ENCODE measurements at regions not wholly inside any gene's neighbourhood (a gene's known extent, or its start where the extent isn't known, plus 50 kb on each side); places are given as distances from the start of the nearest gene placed in this dataset.
A peak's percentile ranks its signal among the peaks of the same experiment; 100 is the strongest.

- DNase-seq (ENCODE audit: low read depth): no peak
These were observed 490.7 kb upstream of the SULF2 start for GRCh38 chr20:48276021-48276342.

- no peak for DNase-seq (ENCODE audit: low read depth)
These were observed 490.2 kb upstream of the SULF2 start for GRCh38 chr20:48275286-48276020.

GRCh38 chr20:48273843-48274242 lies 488.6 kb upstream of the SULF2 start:
- no peak for DNase-seq (ENCODE audit: low read depth)

- no peak for DNase-seq (ENCODE audit: low read depth)
These were observed 485.6 kb upstream of the SULF2 start for GRCh38 chr20:48270885-48271284.

- DNase-seq (ENCODE audit: low read depth): no peak
These were observed 482.8 kb upstream of the SULF2 start for GRCh38 chr20:48267860-48268633.

- no peak for DNase-seq (ENCODE audit: low read depth)
These were observed 481.3 kb upstream of the SULF2 start for GRCh38 chr20:48266571-48266970.

- no peak for DNase-seq (ENCODE audit: low read depth)
These were observed 480.5 kb upstream of the SULF2 start for GRCh38 chr20:48265791-48266190.

GRCh38 chr20:48262955-48263354 lies 477.7 kb upstream of the SULF2 start:
- no peak for DNase-seq (ENCODE audit: low read depth)

- DNase-seq (ENCODE audit: low read depth): no peak
These were observed 477.2 kb upstream of the SULF2 start for GRCh38 chr20:48262466-48262865.

- DNase-seq (ENCODE audit: low read depth): no peak
These were observed 476.2 kb upstream of the SULF2 start for GRCh38 chr20:48261398-48261910.

GRCh38 chr20:48260129-48260756 lies 475.0 kb upstream of the SULF2 start:
- DNase-seq (ENCODE audit: low read depth): no peak

- no peak for DNase-seq (ENCODE audit: low read depth)
These were observed 474.2 kb upstream of the SULF2 start for GRCh38 chr20:48259456-48259855.

GRCh38 chr20:48257833-48258232 lies 472.6 kb upstream of the SULF2 start:
- no peak for DNase-seq (ENCODE audit: low read depth)

GRCh38 chr20:48247961-48248360 lies 462.7 kb upstream of the SULF2 start:
- no peak for DNase-seq (ENCODE audit: low read depth)

GRCh38 chr20:48246061-48246790 lies 460.9 kb upstream of the SULF2 start:
- DNase-seq (ENCODE audit: low read depth): no peak

GRCh38 chr20:48242623-48243022 lies 457.3 kb upstream of the SULF2 start:
- DNase-seq (ENCODE audit: low read depth): no peak

- no peak for DNase-seq (ENCODE audit: low read depth)
These were observed 456.2 kb upstream of the SULF2 start for GRCh38 chr20:48241482-48241881.

GRCh38 chr20:48238781-48239180 lies 453.5 kb upstream of the SULF2 start:
- DNase-seq (ENCODE audit: low read depth): peak; percentile 10

- peak; percentile 26 for DNase-seq (ENCODE audit: low read depth)
These were observed 453.0 kb upstream of the SULF2 start for GRCh38 chr20:48238326-48238725.

GRCh38 chr20:48236000-48236970 lies 451.0 kb upstream of the SULF2 start:
- no peak for DNase-seq (ENCODE audit: low read depth)

GRCh38 chr20:48234951-48235350 lies 449.7 kb upstream of the SULF2 start:
- no peak for DNase-seq (ENCODE audit: low read depth)

All from stromal cell of bone marrow (primary cell).